GM21717 (cell line): ENCODE measurements at regions not wholly inside any gene's neighbourhood (a gene's known extent, or its start where the extent isn't known, plus 50 kb on each side); places are given as distances from the start of the nearest gene placed in this dataset.

Source experiments
- ATAC-seq: cut with Tn5 transposase; IDR thresholded peaks from one replicate; pipeline ENCODE4 v1.9.1; 2021; ENCODE audit warnings: mild to moderate bottlenecking, moderate library complexity; ENCODE audit not compliant: unreplicated experiment

- ATAC-seq = no peak
Observed at GRCh38 chr4:170666909-170667308, 577.2 kb upstream of the AADAT start.

GRCh38 chr4:170662250-170662649 is 572.5 kb upstream of the AADAT start:
- ATAC-seq = no peak

- no peak for ATAC-seq
Observed at GRCh38 chr4:170657761-170658160, 568.0 kb upstream of the AADAT start.

GRCh38 chr4:170656506-170656905 is 566.8 kb upstream of the AADAT start:
- no peak for ATAC-seq

GRCh38 chr4:170652571-170652970 is 562.8 kb upstream of the AADAT start:
- no peak for ATAC-seq

GRCh38 chr4:170651786-170652185 is 562.0 kb upstream of the AADAT start:
- no peak for ATAC-seq

GRCh38 chr4:170627418-170627817 is 537.7 kb upstream of the AADAT start:
- no peak for ATAC-seq

- no peak for ATAC-seq
Observed at GRCh38 chr4:170623899-170624298, 534.1 kb upstream of the AADAT start.

- ATAC-seq = no peak
Observed at GRCh38 chr4:170610434-170610833, 520.7 kb upstream of the AADAT start.

- ATAC-seq = no peak
Observed at GRCh38 chr4:170599894-170600293, 510.1 kb upstream of the AADAT start.

- no peak for ATAC-seq
Observed at GRCh38 chr4:170591076-170591475, 501.3 kb upstream of the AADAT start.

GRCh38 chr4:170589597-170590191 is 499.9 kb upstream of the AADAT start:
- peak; percentile 99 for ATAC-seq

- no peak for ATAC-seq
Observed at GRCh38 chr4:170581969-170582368, 492.2 kb upstream of the AADAT start.

- ATAC-seq = no peak
Observed at GRCh38 chr4:170581322-170581721, 491.6 kb upstream of the AADAT start.

- ATAC-seq = no peak
Observed at GRCh38 chr4:170580651-170581050, 490.9 kb upstream of the AADAT start.

- ATAC-seq = no peak
Observed at GRCh38 chr4:170538821-170539473, 449.2 kb upstream of the AADAT start.

- ATAC-seq = no peak
Observed at GRCh38 chr4:170529748-170530722, 440.3 kb upstream of the AADAT start.

- ATAC-seq = no peak
Observed at GRCh38 chr4:170526471-170526870, 436.7 kb upstream of the AADAT start.

GRCh38 chr4:170522427-170522970 is 432.7 kb upstream of the AADAT start:
- ATAC-seq = no peak

GRCh38 chr4:170497689-170498088 is 407.9 kb upstream of the AADAT start:
- no peak for ATAC-seq

GRCh38 chr4:170497112-170497511 is 407.4 kb upstream of the AADAT start:
- ATAC-seq = no peak
